Upper lobe of right lung (tissue), 1 donor: ENCODE measurements at regions not wholly inside any gene's neighbourhood (a gene's known extent, or its start where the extent isn't known, plus 50 kb on each side); places are given as distances from the start of the nearest gene placed in this dataset.

ENCODE experiments used
- ATAC-seq: fragments of 200-7000 bp; cut with Tn5 transposase; one replicate; pipeline ENCODE4 v1.9.1; 2020; ENCODE audit warnings: mild to moderate bottlenecking, moderate library complexity
- DNase-seq: peaks from one replicate; pipeline ENCODE4 v3.0.0-alpha.2; 2020
- H3K27ac ChIP-seq: fragments of 200-600 bp; one replicate; pipeline ENCODE4 v1.8.0; 2022
- H3K27me3 ChIP-seq: fragments of 200-600 bp; one replicate; pipeline ENCODE4 v1.8.0; 2022; ENCODE audit warnings: mild to moderate bottlenecking
- H3K36me3 ChIP-seq: fragments of 200-600 bp; one replicate; pipeline ENCODE4 v1.8.0; 2022
- H3K4me1 ChIP-seq: fragments of 200-600 bp; one replicate; pipeline ENCODE4 v1.8.0; 2022
- H3K4me3 ChIP-seq: fragments of 200-600 bp; one replicate; pipeline ENCODE4 v1.8.0; 2022; ENCODE audit warnings: mild to moderate bottlenecking
- H3K9me3 ChIP-seq: fragments of 200-600 bp; one replicate; pipeline ENCODE4 v1.8.0; 2022
- CTCF ChIP-seq: fragments of 200-600 bp; IDR thresholded peaks from one replicate; pipeline ENCODE4 v1.8.0; 2022; ENCODE audit warnings: antibody characterized with exemption
- intact Hi-C: fragments of 100-400 bp; cut with DNase I; formaldehyde crosslinking; loops from one replicate; pipeline ENCODE4 v1.11.0; 2022
- donor health status: DM: no; HTN: yes; CAD: no; lungs with severe emphysema.

- Histone ChIP-seq H3K4me3 (no peak overlapping the region), H3K27ac (no peak overlapping the region), H3K27me3 (no peaks in the 10 kb centered on the region), H3K9me3 (no peaks in the 10 kb centered on the region), H3K4me1 (no peaks in the 10 kb centered on the region), H3K36me3 (no peaks in the 10 kb centered on the region)
- TF ChIP-seq CTCF: no peak
- intact Hi-C loops: no loop called here
- ATAC-seq: no peak
- DNase-seq: no peak
Observed at GRCh38 chr9:106084702-106085101, 390.4 kb downstream of the TMEM38B start.

GRCh38 chr9:106085479-106085878 lies 391.1 kb downstream of the TMEM38B start:
- intact Hi-C loops: no loop called here
- no peaks in the 10 kb centered on the region for H3K36me3 ChIP-seq
- no peak for TF ChIP-seq CTCF
- no peaks in the 10 kb centered on the region for H3K4me1 ChIP-seq
- ATAC-seq (no peak), DNase-seq (no peak)
- no peak overlapping the region for H3K4me3 ChIP-seq
- H3K9me3 ChIP-seq: no peaks in the 10 kb centered on the region
- no peak overlapping the region for H3K27ac ChIP-seq
- H3K27me3 ChIP-seq: no peaks in the 10 kb centered on the region

- TF ChIP-seq CTCF: no peak
- H3K27me3 ChIP-seq: no peaks in the 10 kb centered on the region
- no peaks in the 10 kb centered on the region for H3K4me1 ChIP-seq
- DNase-seq (no peak), ATAC-seq (no peak)
- no peaks in the 10 kb centered on the region for H3K9me3 ChIP-seq
- H3K27ac ChIP-seq: no peak overlapping the region
- no peak overlapping the region for H3K4me3 ChIP-seq
- no peaks in the 10 kb centered on the region for H3K36me3 ChIP-seq
- intact Hi-C loops: no loop called here
Observed at GRCh38 chr9:106092083-106092482, 397.7 kb downstream of the TMEM38B start.

DNA sequence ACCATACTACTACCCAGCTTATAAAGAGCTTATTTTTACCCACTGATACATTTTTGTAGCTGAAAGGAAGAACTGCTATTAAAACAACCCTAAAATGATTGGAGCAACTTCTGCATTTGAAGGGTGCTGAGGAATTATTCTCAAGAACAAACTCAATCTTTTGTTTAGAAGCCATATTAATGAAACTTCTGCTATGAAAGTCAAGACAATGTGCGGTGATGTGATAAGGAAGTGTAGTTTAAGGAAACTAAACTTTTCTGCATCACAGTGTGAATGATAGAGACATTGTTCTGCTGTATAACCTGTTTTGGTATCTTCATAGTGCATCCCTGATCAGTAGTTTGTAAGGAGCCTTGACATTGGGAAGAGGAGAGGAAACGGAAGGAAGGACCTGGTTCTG lies 408.5 kb downstream of the TMEM38B start:
- Histone ChIP-seq H3K27me3 (no peaks in the 10 kb centered on the region), H3K4me3 (no peak overlapping the region), H3K9me3 (no peaks in the 10 kb centered on the region), H3K36me3 (no peaks in the 10 kb centered on the region), H3K4me1 (no peaks in the 10 kb centered on the region), H3K27ac (no peak overlapping the region)
- no peak for ATAC-seq
- no peak for DNase-seq
- intact Hi-C loops: no loop called here
- no peak for TF ChIP-seq CTCF

- no peak overlapping the region for H3K27ac ChIP-seq
- intact Hi-C loops: no loop called here
- DNase-seq (no peak), ATAC-seq (no peak)
- H3K36me3 ChIP-seq: no peaks in the 10 kb centered on the region
- no peak overlapping the region for H3K4me3 ChIP-seq
- no peaks in the 10 kb centered on the region for H3K4me1 ChIP-seq
- TF ChIP-seq CTCF: no peak
- H3K9me3 ChIP-seq: no peaks in the 10 kb centered on the region
- no peaks in the 10 kb centered on the region for H3K27me3 ChIP-seq
Observed at GRCh38 chr9:106104887-106105286, 410.5 kb downstream of the TMEM38B start.

DNA sequence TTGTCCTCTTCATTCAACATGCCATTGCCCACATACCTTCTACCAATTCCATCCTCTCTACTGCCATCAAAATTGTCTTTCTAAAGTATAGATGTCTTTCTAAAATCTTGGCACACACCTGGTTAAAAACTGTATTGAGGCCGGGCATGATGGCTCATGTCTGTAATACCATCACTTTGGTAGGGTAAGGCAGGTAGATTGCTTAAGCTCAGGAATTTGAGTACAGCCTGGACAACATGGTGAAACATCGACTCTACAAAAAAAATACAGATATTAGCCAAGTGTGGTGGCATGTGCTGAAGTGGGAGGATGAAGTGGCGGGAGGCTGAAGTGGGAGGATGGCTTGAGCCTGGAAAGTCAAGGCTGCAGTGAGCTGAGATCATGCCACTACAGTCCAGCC lies 412.1 kb downstream of the TMEM38B start:
- ATAC-seq (no peak), DNase-seq (no peak)
- TF ChIP-seq CTCF: no peak
- intact Hi-C loops: no loop called here
- Histone ChIP-seq H3K4me1 (no peaks in the 10 kb centered on the region), H3K9me3 (no peaks in the 10 kb centered on the region), H3K27ac (no peak overlapping the region), H3K27me3 (no peaks in the 10 kb centered on the region), H3K4me3 (no peak overlapping the region), H3K36me3 (no peaks in the 10 kb centered on the region)
